A549 (cell line): ENCODE measurements at regions not wholly inside any gene's neighbourhood (a gene's known extent, or its start where the extent isn't known, plus 50 kb on each side); places are given as distances from the start of the nearest gene placed in this dataset.

Experiments used
- NFE2L2 ChIP-seq: fragments of 150-350 bp; conservative IDR thresholded peaks from 2 replicates; pipeline ENCODE4 v1.6.1; 2014; ENCODE audit warnings: low read length
- RAD21 ChIP-seq, 2 experiments: fragments of >200 bp in 1 of 2; sonication (Bioruptor Twin) in 1 of 2; formaldehyde crosslinking in 1 of 2; IDR thresholded peaks in 1 of 2; conservative IDR thresholded peaks in 1 of 2; 2 replicates in 1 of 2; 3 replicates in 1 of 2; pipeline ENCODE4 v1.6.1; 2012 to 2018; ENCODE audit warnings: inconsistent platforms in 1 of 2
- RCOR1 ChIP-seq: fragments of 150-350 bp; IDR thresholded peaks from 2 replicates; pipeline ENCODE4 v1.6.1; 2014; ENCODE audit warnings: antibody characterized with exemption, low read length, low read depth
- SMC3 ChIP-seq: fragments of >200 bp; sonication (Bioruptor Twin); formaldehyde crosslinking; IDR thresholded peaks from 3 replicates; pipeline ENCODE4 v1.6.1; 2018; ENCODE audit warnings: inconsistent platforms
- TF ChIP-seq, protein P1 (sequence below): fragments of >200 bp; sonication (Bioruptor Twin); formaldehyde crosslinking; IDR thresholded peaks from 3 replicates; pipeline ENCODE4 v1.5.1; 2016

DNA sequence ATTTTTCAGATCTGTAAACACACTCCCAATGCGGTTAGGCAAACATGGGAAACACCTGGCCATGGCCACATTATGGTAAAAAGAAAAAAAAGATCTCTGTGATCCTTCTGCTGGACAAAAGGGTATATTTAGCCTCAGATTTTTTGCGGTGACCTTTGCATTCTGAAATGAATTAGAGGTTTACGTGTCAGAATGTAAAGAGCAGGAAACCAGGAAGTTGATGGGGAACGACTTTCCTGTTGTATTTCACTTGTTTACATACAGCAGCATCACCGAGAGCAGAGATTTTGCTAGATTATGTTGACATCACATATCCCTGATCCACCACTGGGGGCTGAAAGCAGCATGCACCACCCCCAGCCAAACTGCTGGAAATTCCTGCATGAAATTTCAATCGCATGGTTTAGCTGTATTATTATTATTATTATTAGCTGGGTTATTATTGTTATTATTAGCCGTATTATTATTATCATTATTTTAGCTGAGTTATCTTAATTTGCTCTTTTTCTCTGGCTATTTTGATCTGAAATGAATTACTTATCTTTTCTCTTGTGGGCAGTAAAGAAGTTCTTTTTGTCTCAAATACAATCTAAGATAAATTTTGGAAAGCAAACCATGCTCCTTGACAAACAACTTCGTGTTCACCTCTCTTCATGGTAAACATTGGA, 189.4 kb downstream of the ZFP64 start:
- TF ChIP-seq, protein P1, sequence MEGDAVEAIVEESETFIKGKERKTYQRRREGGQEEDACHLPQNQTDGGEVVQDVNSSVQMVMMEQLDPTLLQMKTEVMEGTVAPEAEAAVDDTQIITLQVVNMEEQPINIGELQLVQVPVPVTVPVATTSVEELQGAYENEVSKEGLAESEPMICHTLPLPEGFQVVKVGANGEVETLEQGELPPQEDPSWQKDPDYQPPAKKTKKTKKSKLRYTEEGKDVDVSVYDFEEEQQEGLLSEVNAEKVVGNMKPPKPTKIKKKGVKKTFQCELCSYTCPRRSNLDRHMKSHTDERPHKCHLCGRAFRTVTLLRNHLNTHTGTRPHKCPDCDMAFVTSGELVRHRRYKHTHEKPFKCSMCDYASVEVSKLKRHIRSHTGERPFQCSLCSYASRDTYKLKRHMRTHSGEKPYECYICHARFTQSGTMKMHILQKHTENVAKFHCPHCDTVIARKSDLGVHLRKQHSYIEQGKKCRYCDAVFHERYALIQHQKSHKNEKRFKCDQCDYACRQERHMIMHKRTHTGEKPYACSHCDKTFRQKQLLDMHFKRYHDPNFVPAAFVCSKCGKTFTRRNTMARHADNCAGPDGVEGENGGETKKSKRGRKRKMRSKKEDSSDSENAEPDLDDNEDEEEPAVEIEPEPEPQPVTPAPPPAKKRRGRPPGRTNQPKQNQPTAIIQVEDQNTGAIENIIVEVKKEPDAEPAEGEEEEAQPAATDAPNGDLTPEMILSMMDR: no peak
- TF ChIP-seq SMC3 (no peak), RCOR1 (no peak), RAD21 (conservative IDR thresholded peaks at IDR 0.05 in 1 of 2, IDR thresholded peaks at IDR 0.05 in 1 of 2) (0 out of 5 replicates have a peak, but pooled peaks of 1 of the 2 experiments have one; percentile 10), NFE2L2 (no peak)
